HG03439 (cell line): ENCODE measurements at regions not wholly inside any gene's neighbourhood (a gene's known extent, or its start where the extent isn't known, plus 50 kb on each side); places are given as distances from the start of the nearest gene placed in this dataset.
A peak's percentile ranks its signal among the peaks of the same experiment; 100 is the strongest.
"Not testable (repeated sequence)": the region's sequence is repeated elsewhere in the genome, so short reads cannot be mapped to it uniquely, and the experiment has no call there.

Source experiments
- ATAC-seq: cut with Tn5 transposase; IDR thresholded peaks from one replicate; pipeline ENCODE4 v1.9.1; 2021; ENCODE audit warnings: mild to moderate bottlenecking, moderate library complexity; ENCODE audit not compliant: unreplicated experiment

DNA sequence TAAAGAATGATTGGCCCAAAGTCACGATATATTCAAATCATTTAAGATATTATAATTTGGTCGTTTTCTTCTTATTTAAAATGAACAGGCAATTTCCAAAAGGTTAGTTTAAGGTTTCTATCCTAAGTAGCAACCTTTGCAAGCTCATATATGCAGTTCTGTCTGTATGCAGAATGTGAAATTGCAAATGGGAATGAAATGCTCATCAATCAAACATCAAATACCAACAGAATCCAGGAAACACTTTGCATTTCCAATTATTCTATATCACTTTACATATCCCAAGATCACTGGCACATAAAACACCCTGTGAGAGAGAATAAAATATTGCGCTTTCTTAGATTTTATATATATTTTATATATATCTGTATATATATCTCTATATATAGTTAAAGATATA, 237.3 kb downstream of the NRIP1 start:
- ATAC-seq: no peak

- peak; percentile 43 for ATAC-seq
Observed at GRCh38 chr21:14826630-14827029, 238.2 kb downstream of the NRIP1 start.

DNA sequence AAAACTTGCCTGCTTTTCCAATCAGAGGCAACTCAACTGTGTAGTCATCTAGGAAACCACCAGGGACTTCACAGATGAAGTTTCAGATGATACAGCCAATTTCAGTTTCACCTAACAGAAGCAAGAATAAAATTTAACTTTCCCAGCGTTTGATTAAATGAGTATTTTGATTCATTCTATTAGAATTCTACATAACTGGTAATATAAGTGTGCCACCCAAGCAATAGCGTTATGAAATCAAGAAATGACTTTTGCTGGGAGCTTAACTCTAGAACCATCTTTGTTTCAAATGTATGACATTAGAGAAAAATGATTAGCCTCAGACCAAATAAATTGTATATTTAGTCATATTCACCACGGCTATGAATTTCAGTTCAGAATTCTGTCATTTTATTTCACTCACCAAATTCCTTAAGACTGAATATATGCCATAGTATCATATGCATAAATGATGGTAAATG, 239.3 kb downstream of the NRIP1 start:
- ATAC-seq: peak; percentile 68

DNA sequence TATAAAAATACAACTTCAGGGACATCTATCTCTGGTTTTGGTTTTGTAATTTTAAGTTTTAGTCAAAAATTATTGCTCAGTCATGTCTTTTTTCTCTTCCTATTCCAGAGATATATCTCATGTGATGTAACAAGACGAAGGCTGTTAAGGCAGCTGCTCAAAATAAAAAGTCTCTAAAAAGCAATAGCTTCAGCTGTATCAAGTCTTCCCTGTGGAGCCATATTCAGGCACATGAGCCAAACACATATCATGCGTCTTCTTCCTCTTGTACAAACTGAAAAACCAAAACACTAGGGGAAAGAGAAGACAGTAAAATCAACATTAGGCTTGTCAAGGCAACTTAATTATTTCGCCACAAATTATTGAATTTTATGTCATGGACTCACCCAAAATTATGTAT, 240.7 kb downstream of the NRIP1 start:
- ATAC-seq: no peak

- no peak for ATAC-seq
Observed at GRCh38 chr21:14817311-14817710, 247.5 kb downstream of the NRIP1 start.

- ATAC-seq: no peak
Observed at GRCh38 chr21:14814991-14815390, 249.8 kb downstream of the NRIP1 start.

DNA sequence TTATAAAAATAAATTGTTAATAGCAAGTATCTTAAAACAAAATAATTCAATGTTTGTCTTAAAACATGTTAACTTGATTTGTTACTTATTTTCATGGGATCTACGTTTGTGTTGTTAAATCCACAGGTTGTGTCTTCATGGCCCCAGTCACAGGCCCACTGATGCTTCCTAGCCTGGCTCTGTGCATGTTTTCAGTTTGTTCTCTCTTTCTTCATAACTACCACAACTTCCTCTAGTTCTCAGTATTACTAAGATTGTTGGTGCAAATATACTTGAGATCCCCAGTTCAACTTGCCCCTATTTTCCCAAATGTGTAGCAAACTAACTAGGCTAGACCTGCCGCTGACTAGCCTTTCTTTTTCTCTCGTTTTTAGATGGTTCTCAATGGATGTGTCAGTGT, 250.5 kb downstream of the NRIP1 start:
- no peak for ATAC-seq

- not testable (repeated sequence) for ATAC-seq
Observed at GRCh38 chr21:14804170-14804569, 258.1 kb upstream of the SAMSN1 start.

DNA sequence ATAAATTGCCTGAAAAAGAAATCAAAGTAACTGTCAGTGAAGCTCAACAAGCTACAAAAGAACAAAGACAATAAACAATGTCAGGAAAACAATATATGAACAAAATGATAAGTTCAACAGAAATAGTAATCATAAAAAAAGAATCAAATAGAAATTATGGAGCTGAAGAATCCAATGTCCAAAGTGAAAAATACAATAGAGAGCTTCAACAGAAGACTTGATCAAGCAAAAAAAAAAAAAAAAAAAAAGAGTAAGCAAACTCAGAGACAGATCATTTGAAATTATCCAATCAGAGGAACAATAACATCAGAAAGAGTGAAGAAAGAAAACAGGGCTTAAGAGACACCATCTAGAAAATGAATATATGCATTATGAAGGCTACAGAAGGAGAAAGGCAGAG, 251.4 kb upstream of the SAMSN1 start:
- ATAC-seq: no peak

- no peak for ATAC-seq
Observed at GRCh38 chr21:14787312-14787711, 241.2 kb upstream of the SAMSN1 start.

DNA sequence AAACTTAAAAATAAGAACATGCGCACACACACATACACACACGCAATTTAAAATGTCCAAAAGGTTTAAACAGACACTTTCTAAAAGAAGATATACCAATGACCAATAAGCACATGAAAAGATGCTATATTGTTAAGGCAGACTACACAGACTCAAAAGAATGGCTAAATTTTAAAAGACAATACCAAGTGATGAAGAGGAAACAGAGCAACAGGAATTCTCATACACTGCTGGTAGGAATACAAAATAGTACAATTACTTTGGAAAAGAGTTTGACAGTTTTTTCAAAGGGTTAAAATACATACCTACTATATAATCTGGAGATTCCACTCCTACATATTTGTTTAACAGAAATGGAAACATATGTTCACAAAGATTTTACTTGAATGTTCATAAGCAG, 239.6 kb upstream of the SAMSN1 start:
- no peak for ATAC-seq

GRCh38 chr21:14773777-14774345, 227.7 kb upstream of the SAMSN1 start:
- no peak for ATAC-seq

GRCh38 chr21:14771593-14771992, 225.5 kb upstream of the SAMSN1 start:
- no peak for ATAC-seq

GRCh38 chr21:14768042-14768441, 221.9 kb upstream of the SAMSN1 start:
- no peak for ATAC-seq

- no peak for ATAC-seq
Observed at GRCh38 chr21:14767192-14767852, 221.2 kb upstream of the SAMSN1 start.

GRCh38 chr21:14766241-14766640, 220.1 kb upstream of the SAMSN1 start:
- ATAC-seq: no peak

GRCh38 chr21:14763695-14764064, 217.6 kb upstream of the SAMSN1 start:
- ATAC-seq: peak; percentile 35

DNA sequence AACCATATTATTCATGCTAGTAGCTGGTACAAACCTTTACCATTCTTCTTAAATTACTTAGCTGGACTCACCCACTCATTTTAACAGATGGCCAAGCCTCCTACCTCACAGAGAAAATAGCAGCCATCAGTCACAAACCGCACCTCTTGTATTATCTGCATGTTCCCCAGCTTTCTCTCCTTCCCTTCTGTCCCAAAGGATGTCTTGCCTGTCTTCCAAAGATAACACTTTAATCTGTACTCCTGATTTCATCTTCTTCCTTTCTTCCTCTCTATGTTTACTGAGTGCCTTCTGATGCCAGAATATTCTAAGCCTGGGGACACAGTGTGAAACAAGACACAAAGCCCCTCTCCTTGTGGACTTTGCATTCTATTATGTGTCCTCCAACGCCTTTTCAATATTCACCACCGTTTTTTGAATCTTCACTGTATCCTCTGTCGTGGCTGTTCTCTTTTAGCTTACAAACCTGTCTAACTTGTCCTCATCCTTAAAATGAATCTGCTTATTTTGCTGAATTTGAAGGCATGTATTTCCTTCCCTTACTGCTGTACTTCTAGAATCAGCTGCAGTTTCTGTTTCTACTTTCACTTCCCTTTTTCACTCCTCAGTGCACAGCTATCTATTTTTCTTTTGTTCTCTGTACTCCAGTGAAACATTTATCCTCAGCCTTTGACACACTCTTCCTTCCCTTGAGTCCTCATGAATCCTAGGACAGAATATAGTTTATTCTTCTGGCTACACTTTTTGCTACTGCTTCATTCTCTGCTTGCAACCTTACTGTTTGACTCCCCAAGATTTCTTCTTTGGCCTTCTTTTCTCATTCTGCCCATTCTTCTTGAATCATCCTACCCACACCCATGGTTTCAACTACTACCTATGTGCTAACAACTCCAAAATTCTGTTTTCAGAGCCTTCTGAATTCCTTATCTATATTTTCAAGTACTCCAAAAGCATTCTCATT, 216.9 kb upstream of the SAMSN1 start:
- peak; percentile 96 for ATAC-seq

GRCh38 chr21:14762327-14762726, 216.2 kb upstream of the SAMSN1 start:
- no peak for ATAC-seq

- ATAC-seq: no peak
Observed at GRCh38 chr21:14759285-14759684, 213.2 kb upstream of the SAMSN1 start.

DNA sequence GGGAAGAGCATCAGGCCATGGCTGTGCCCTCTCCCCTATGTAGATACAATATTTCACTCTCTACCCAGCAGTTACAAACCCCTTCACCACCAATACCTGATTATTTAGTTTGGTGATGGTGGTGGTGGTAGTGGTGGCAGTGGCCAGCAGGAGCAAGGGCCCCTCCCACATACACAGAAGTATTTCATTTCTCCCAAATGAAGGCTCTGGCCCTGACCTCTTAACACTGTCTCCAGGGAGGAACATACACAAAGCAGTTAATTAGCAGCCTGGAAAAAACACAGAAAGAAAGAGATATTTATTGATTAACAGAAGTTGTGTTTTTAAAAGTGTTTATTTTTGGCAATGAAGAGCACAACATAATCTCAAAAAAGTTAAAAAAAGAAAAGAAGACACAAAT, 212.7 kb upstream of the SAMSN1 start:
- no peak for ATAC-seq
